ENCODE measurements at regions not wholly inside any gene's neighbourhood (a gene's known extent, or its start where the extent isn't known, plus 50 kb on each side); places are given as distances from the start of the nearest gene placed in this dataset.

DNA sequence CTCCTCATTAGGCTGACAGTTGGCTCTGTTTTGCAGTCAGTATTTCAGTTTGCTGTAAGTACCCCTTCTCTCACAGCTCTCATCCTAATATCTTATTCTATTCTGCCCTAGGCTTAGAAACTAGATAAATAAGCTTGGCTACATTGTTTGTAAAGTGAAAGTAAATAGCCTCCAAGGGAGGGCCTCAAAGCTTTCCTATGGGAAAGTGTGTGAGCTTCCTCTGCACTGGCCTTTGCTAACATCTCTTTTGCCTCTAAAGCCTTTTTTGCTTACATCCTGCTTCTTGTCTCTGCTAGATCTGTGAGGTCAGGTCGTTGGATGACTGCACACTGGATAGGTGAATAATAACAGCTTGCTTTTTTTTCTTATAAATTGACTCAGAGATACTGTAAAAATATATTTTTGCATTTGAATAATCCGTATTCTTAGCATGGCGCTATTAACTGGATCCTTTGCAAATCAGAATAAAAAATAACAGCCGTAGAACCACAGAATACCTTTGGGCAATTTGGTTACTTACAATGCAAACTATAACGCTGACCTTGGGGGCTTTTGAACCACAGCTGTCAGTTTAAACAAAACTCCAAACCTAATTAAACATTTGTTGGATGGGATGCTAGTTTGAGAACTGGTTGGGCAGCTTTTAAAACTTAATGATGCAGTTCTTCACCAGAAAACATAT is 55.1 kb downstream of the TTC6 start:
- TF ChIP-seq RAD21 (conservative IDR thresholded peaks at IDR 0.05) (no peak), MXI1 (conservative IDR thresholded peaks at IDR 0.05; ENCODE audit: poor library complexity, severe bottlenecking) (no peak), TAF1 (IDR thresholded peaks at IDR 0.05; ENCODE audit: low read depth) (no peak), EZH2 (IDR thresholded peaks at IDR 0.05; ENCODE audit: borderline replicate concordance, insufficient read depth, low read length, poor library complexity, severe bottlenecking) (no peak), EP300 (conservative IDR thresholded peaks at IDR 0.05; ENCODE audit: poor library complexity, severe bottlenecking) (no peak), SMC3 (conservative IDR thresholded peaks at IDR 0.05; ENCODE audit: poor library complexity) (no peak), POLR2AphosphoS5 (IDR thresholded peaks at IDR 0.05) (no peak)
- TF ChIP-seq, protein P1, sequence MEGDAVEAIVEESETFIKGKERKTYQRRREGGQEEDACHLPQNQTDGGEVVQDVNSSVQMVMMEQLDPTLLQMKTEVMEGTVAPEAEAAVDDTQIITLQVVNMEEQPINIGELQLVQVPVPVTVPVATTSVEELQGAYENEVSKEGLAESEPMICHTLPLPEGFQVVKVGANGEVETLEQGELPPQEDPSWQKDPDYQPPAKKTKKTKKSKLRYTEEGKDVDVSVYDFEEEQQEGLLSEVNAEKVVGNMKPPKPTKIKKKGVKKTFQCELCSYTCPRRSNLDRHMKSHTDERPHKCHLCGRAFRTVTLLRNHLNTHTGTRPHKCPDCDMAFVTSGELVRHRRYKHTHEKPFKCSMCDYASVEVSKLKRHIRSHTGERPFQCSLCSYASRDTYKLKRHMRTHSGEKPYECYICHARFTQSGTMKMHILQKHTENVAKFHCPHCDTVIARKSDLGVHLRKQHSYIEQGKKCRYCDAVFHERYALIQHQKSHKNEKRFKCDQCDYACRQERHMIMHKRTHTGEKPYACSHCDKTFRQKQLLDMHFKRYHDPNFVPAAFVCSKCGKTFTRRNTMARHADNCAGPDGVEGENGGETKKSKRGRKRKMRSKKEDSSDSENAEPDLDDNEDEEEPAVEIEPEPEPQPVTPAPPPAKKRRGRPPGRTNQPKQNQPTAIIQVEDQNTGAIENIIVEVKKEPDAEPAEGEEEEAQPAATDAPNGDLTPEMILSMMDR (IDR thresholded peaks at IDR 0.05; ENCODE audit: poor library complexity, severe bottlenecking): no peak
- TF ChIP-seq, protein P2, sequence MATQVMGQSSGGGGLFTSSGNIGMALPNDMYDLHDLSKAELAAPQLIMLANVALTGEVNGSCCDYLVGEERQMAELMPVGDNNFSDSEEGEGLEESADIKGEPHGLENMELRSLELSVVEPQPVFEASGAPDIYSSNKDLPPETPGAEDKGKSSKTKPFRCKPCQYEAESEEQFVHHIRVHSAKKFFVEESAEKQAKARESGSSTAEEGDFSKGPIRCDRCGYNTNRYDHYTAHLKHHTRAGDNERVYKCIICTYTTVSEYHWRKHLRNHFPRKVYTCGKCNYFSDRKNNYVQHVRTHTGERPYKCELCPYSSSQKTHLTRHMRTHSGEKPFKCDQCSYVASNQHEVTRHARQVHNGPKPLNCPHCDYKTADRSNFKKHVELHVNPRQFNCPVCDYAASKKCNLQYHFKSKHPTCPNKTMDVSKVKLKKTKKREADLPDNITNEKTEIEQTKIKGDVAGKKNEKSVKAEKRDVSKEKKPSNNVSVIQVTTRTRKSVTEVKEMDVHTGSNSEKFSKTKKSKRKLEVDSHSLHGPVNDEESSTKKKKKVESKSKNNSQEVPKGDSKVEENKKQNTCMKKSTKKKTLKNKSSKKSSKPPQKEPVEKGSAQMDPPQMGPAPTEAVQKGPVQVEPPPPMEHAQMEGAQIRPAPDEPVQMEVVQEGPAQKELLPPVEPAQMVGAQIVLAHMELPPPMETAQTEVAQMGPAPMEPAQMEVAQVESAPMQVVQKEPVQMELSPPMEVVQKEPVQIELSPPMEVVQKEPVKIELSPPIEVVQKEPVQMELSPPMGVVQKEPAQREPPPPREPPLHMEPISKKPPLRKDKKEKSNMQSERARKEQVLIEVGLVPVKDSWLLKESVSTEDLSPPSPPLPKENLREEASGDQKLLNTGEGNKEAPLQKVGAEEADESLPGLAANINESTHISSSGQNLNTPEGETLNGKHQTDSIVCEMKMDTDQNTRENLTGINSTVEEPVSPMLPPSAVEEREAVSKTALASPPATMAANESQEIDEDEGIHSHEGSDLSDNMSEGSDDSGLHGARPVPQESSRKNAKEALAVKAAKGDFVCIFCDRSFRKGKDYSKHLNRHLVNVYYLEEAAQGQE (IDR thresholded peaks at IDR 0.05; ENCODE audit: borderline replicate concordance): no peak

Measured in neural cell (in vitro differentiated cells).